Activated CD4-positive, alpha-beta T cell treated with anti-CD3 and anti-CD28 coated beads, Interleukin-2, amount 50 U/mL, for 4 hours (primary cell): ENCODE measurements at regions not wholly inside any gene's neighbourhood (a gene's known extent, or its start where the extent isn't known, plus 50 kb on each side); places are given as distances from the start of the nearest gene placed in this dataset.
"Not testable (repeated sequence)": the region's sequence is repeated elsewhere in the genome, so short reads cannot be mapped to it uniquely, and the experiment has no call there.

Experiments
- DNase-seq, 2 experiments: peaks; one replicate each; pipeline ENCODE4 v3.0.0-alpha.2; 2020

DNA sequence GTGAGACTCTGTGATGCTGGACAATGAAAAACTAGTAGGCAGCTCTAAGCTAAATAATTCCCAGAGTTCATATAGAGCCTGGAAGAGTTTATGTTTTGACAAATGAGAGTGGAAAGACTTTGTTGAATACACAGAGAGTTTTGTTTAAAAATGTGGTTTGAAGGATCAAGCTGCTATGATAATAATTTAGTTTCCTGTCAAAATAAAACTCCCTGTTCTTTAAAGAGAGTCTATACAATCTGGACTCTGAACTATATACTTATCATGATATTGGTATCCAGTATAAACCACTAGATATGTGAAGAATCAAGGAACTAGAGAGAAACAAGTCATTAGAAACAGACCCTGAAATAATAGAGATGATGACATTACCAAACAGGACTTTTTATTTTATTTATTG lies 158.6 kb downstream of the C4orf33 start:
- DNase-seq, result no peak

DNA sequence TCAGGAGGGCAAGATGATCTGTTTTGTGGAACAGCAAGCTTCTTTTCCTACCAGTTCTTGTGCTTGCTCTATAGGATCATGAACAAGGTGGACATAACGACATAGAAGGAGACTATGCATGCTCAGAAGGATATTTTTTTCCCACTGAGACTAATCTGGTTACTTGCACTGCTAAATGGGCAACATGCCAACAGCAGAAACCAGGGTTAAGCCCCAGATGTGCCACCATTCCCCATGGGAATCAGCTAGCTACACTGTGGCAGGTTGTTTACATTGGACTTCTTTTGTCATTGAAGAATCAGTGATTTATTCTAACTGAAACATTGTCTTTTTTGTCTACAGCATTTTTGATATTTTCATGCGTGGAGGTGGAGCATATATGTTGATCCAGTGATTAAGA lies 165.6 kb downstream of the C4orf33 start:
- DNase-seq, result no peak

DNA sequence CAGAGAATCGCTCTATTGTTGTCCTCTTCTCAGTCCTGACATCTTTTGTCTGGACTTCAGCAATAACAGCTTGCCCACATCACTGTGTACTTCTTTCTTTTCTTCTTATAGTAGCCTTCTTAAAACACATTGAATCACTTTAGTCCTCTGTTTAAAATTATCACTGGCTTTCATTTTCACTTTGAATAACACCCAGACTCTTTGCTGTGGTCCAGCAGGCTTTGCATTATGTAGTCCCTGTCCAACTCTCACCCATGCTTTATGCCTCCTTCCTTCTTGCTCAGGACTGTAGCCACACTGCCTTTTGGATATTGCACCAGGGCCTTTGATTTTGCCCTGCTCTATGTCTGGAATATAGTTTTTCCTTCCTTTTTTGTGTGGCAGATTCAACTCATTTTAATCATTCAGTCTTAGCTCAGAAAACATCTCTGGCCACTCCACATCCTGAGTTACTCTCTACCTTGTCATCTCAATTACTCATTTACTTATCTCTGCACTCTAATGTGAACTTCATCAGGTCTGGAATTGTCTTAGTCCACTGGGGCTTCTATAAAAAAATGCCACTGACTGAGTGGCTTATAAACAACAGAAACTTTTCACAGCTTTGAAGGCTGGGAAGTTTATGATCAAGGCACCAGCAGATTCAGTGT lies 168.2 kb downstream of the C4orf33 start:
- DNase-seq, result no peak

DNA sequence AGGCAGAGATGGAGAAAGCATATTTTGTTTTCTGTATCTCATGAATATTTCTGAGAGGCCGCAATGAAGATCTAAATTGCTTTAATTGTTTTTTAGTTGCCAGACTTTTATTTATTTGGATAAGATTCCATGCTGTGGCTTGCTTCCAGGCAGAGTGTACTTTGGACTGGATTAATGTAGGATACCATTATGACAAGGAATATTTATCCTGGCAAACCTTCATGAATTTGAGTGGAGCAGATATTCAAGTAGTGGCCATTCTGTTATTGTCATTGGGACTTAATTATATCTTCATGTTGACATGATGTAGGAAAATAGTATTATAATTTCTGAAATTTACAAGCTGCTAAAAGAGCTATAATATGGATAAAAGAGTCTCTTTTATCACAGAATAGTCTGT lies 182.9 kb downstream of the C4orf33 start:
- DNase-seq, result no peak

DNA sequence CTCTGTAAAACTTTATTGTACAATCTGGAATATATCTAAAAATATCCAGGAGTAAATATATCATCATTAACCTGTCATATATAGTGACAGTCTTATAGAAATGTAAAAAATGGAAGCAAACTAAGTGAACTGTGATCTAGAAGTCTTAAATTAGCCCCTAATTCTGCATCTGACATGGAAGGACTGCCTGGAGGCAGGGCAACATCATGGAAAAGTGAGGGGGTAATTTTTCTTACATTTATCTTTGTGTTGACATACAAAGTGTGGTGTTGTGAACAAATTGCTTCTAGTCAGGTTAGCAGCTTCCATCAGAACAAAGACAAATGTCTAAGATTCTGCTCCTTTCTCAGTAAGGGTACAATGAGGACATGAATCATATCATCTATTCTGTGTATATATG lies 186.3 kb downstream of the C4orf33 start:
- no peak for DNase-seq

DNA sequence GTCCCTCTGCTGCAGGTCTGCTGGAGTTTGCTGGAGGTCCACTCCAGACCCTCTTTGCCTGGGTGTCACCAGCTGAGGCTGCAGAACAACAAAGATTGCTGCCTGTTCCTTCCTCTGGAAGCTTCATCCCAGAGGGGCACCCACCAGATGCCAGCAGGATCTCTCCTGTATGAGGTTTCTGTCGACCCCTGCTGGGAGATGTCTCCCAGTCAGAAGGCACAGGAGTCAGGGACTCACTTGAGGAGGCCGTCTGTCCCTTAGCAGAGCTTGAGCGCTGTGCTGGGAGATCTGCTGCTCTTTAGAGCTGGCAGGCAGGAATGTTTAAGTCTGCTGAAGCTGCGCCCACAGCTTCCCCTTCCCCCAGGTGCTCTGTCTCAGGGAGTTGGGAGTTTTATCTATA lies 196.2 kb downstream of the C4orf33 start:
- not testable (repeated sequence) for DNase-seq

DNA sequence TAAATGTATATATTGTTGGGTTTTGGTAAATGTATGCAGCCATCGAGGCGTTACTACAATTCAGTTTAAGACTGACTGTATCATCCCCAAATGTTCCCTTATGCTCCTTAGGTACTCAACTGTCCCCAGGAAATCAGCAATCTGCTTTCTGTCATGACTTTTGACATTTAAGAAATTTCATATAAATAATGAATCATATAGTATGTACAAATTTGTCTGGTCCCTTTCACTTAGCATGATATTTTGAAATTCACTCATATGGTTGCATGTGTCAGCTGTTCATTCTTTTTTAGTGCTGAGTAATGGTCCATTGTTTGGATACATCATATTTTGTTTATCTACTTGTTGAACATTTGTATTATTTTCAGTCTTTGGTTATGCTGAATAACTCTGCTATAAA lies 218.8 kb downstream of the C4orf33 start:
- DNase-seq, result no peak

DNA sequence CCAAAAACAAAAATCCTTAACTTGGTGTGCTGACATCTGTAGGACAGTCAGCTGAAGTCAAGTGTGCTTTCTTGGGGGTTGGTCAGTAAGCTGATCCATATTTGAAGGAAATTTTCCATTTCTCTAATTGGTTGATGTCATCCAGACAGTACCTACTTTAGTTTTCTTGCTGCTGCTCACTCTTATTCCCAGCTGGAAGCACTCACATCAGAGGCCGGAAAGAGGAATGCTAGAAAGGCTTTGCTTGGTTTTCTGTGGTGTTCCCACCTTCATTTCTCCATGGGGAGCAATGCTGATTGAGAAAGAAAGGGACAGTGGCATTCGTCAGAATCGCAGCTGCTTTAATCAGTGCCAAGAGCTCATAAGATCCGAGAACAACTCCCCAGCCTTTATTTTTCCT lies 227.0 kb downstream of the C4orf33 start:
- DNase-seq, result no peak

DNA sequence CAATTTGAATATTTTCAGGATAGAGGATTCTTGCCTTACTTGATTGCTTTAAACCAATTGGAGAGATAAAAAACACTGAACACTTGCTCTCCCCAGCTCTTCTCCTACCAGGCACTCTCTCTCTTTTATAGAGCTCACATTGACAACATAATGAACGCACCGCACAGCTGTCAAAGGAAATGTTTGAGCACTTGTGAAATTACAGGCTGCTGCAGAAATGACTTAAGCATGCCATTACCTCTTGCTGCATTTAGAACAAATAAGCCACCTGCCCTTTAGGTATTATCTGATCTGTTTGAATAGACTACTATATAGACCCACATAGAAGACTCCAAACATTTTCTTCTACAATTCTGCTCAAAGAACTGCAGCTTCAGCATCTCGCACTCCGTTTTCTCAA lies 227.7 kb downstream of the C4orf33 start:
- DNase-seq, result no peak

DNA sequence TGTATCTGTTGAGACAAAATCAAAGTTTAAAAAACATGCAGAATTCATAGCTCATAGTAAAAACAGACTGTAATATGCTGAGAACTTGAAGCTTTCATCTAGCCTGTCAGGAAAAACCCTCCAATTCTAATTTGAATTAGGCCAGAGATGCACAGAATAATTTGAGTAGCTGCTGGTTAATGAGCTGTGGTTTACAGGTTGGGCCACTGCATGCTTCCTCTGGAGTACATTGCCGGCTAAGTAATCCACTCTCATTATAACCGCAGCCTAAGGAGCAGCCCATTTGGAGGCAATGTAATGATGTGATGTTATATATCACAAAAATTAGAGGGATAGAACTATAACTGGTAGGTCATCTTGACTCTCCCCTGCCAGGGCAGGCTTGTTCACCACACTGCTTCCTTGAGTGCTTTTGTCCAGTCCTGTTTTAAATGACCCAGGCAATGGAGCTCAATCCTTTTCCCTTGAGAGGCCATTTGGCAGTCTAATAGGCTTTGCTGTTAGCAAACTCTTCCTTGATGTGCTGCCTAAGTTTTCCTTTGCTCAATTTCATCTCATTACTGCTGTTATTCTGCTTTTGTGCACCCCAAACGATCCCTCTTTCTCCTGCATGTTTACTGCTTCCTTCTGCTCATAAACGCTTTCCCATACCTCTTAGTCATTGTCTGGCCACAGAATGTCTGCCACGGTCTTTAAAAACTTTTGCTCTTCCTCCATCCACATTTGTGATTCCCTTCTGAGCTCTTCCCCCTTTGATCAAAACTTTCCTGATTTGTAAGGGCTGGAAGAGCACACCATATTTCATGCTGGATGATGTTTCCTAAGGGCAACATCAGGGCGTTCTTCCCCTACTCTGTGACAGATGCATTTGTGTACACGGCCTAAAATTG lies 230.9 kb downstream of the C4orf33 start:
- DNase-seq, result no peak

DNA sequence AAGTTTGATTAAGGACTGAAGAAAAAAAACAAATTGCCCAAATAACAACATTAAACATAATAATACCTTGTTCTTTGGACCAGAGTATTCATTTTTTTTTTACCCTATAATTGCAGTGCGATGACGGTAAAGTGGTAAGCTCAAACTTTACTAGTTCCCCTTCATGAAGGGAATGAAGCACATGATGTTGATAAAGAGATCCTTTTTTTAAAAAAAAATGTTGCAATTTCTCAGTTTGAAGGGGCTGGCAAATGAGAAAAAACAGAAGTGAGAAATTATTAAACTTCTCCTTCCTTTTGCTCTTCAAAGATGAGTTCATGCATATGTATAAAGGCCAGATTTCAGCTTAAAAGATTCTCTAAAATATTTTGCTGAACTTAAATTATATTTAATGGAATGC lies 231.7 kb downstream of the C4orf33 start:
- no peak for DNase-seq

DNA sequence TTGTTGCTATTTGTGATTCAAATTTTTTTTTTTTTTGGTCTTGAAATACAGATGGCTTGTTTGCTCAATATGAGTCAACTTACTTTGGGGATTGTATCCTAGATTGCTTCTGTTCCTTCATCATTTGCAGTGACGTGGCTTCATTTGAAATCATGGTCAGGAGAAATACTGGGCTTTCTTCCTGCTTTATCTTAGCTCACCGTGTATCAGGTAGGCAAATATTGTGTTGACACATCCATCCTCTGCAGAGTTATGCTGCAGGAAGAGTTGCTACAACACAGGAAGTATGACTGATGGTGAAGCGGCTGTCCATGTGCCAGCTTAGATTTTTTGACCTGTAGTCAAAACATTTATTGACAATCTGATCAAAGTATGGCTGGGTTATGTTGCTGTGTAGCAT lies 232.2 kb downstream of the C4orf33 start:
- no peak for DNase-seq

DNA sequence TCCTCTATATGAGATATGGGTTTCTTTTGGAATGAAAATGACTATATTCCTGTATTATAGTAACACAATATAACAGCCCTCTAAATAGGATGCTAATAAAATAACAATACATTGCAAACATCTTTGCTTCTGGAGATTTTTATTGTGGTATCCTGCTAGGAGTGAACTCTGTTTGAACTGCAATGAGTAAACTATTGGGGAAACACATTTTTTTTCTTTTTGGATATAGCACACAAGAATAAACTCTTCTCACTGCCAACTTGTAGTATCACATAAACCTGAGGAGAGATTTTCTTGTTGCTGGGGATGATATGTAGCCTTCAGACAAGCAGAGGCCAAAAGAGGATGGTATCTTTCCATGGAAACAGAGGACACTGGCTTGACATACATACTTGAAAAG lies 238.2 kb downstream of the C4orf33 start:
- no peak for DNase-seq

DNA sequence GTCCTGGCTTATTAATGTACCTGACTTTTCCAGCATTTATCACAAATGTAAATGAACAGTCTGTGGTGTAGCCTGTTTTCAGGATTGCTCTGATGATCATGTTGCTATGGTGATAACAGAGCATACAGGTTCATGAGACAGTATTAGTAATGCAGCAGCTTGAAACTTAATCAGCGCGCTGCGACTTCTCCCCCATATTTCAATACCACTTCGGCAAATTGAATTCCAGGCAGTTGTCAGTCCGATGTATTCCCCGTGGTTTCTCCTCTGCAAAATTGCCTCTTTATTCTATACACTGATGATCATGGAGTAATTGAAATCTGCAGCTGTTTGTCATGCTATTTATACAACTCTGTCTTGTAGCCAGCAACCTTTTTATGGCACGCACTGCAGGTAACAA lies 239.3 kb downstream of the C4orf33 start:
- DNase-seq, result no peak

DNA sequence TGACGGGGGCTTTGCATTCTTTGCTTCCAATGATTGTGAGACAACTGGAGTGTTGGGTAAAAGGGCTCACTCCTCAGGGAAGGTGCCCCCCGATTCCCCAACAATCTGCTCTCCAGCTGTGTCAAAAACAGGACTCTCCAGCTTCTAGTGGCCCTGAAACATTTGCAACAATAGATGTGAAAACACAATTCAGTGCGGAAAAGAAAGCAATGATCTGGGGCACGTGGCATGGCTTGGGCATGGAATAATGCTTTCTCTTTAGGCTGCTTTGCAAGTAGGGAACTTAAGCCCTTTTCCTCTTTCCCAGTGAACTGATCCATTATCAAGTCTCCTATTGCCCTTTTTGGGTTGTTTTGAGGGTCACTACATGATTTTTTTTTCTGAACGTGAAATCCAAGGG lies 239.9 kb downstream of the C4orf33 start:
- no peak for DNase-seq

DNA sequence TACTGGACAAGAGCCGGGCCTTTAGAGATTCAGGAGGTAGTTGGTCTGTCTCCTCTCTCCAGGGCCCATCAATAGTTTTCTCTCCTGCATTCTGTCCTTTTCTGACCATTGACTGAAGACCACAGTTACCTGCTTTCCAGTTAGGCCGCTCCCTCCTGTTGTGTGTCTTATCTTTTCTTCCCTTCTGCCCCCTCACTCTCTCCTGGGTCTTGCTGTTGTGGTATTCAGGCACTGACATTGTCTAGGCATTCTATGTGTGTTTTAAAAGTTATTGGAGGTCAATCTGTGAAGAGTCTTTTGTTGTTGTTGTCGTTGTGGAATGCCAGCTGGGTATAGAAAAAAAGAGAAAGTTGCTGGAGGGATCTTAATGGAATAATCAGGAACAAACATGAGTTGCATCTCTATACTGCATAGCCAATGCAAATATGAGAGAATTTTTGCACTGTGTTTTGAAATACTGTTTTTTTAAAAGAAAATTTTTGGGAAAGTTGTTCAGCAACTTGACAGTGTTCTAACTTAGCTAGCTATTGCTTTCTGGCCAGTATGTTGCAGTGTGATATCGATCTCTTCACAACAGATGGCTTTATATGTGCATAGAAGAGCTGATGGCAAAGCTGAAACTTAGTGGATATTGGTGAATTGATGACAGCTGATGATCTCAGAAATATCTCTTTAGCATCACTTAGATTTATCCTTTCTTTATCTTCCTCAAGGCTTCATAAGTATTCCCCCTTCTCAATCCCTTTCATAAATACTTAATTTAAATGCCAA lies 240.7 kb downstream of the C4orf33 start:
- DNase-seq, result no peak

DNA sequence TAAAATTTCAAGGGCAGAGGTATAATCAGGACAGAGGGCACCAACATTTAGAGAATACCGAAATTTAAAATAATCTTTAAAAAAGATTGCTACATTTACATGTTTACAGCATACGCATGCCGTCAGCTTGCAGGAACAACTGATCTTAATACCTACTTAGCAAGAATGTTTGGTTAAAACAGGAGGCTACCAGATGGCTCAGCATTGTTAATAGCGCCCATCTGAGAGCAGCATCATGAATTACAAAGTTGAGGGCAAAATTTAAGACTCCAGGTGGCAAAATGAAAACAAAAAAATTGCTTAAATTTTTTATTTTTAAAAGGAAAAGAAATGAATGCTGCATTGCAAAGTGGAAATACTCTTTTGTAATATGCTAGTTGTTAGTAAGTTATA lies 241.3 kb downstream of the C4orf33 start:
- DNase-seq, result no peak

DNA sequence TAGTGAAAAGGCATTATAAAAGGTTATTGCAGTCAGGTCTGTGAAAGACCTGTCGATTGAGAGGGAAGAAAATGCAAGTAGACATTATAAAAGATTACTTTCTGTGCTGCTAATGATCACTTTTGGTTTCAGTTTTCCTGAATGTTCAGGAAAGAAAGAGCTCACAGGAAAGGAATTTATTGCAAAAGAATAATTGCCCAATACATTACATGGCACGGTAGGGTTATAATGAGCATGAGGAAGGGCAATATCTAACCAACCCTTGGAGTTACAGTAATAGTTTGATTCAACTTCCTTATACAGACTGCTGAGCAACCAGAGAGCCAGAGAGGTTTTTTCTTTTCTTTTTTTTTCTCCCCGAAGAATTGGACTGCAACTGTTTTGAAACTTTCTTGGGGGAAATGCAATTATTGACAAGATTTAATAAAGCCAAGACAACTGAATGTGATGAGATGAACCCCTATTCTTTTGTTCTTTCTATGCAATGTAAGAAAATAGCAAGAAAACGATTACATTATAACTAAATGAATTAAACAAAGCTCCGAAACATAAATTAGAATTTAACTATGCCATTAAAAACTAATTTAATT lies 247.0 kb downstream of the C4orf33 start:
- DNase-seq, result no peak

DNA sequence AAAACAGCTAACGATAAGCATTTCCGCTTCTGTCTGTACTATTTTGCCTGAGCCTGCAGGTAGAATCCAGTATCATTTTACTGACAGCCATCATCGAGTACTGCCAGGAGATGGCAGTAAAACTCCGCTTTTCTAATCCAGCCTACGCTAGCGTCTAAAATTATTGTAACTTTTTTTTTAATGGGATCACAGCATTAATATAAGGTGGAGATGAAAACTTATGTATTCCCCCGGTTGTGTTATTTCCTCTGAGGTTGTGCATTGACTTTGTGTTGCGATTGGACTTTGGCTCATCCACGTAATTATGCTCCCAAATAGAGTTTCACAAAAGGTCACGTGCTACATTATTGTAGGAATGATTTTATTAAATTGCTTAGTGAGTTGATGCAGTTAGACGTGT lies 248.1 kb downstream of the C4orf33 start:
- no peak for DNase-seq

DNA sequence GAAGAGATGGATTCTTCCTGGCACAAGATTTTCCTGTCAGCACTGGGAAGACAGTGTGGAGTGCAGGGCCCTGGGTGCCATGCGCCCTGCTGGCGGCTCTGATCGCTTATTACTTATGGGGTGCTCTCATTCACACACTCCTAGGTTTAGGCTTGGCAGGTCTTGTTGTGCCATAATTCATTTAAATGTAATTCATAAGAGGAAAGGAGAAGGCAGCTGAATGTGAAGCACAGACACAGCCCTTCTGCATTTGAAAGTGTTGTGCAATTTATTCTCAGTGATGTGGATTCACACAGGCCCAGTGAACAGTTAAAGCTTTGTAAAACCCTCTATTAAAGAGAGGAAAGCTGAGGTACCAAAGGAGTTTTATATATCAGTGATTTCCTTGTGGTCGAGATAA lies 249.7 kb downstream of the C4orf33 start:
- no peak for DNase-seq

DNA sequence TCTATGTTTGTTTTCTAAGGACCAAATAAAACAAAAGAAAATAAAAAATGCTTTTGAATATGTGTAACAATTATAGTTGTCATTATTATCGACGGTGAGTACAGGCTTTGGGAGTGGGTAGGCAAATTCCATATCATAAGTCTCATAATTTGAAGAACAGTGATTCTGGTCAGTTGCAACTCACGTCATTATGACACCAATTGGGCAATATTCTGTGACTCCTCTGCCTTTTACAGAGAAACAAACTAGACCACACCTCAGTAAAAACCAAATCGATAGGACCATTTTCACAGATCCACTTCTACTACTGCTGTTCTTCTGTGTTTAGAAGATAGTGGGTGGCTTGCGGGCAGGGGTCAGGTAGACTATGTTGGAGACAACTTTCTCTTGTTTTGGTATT lies 250.1 kb downstream of the C4orf33 start:
- DNase-seq, result no peak

DNA sequence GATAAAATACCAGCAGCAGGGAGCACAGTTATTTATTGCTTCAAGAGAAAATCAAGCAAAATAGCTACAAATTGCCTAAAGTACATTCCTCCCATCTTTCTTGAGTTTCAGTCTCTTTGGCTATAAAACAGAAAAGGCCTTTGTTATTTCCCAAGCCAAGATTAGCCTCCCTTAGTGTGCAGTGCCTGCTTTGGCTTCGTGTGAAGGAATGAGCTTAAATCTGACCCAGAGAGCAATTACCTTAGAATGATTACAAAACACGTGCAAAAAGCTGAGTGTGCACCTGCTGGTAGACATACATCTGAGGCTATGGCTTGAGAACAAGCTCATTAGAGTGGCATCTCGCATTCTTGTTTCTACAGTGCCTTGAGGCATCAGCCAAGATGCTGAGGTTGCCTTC lies 250.8 kb downstream of the C4orf33 start:
- DNase-seq, result no peak
